Activated T-helper 1 cell treated with anti-CD3 and anti-CD28 coated beads, Interleukin-12 subunit alpha, Interleukin-12 subunit beta, Interleukin-2, Interleukin-4 antibody, amounts not matched to agents 30 ng/mL and 10 ng/mL and 1 ng/mL, durations not matched to agents 14 hours and 24 hours and 36 hours (primary cell): ENCODE measurements at regions not wholly inside any gene's neighbourhood (a gene's known extent, or its start where the extent isn't known, plus 50 kb on each side); places are given as distances from the start of the nearest gene placed in this dataset.

ENCODE experiments used
- DNase-seq: peaks from one replicate; pipeline ENCODE4 v3.0.0; 2021; ENCODE audit warnings: low spot score
- H3K27ac Mint-ChIP-seq: one replicate; pipeline ENCODE4 v1.8.0; 2021; ENCODE audit warnings: mild to moderate bottlenecking, mixed read lengths
- H3K27me3 Mint-ChIP-seq: one replicate; pipeline ENCODE4 v1.8.0; 2022; ENCODE audit warnings: mild to moderate bottlenecking, moderate library complexity, mixed read lengths; ENCODE audit not compliant: insufficient read depth
- H3K36me3 Mint-ChIP-seq: one replicate; pipeline ENCODE4 v1.8.0; 2021; ENCODE audit warnings: low read depth, mixed read lengths
- H3K4me1 Mint-ChIP-seq: one replicate; pipeline ENCODE4 v1.8.0; 2021; ENCODE audit warnings: low read depth, mixed read lengths
- H3K4me3 Mint-ChIP-seq: one replicate; pipeline ENCODE4 v1.8.0; 2021; ENCODE audit warnings: mild to moderate bottlenecking, moderate library complexity, mixed read lengths
- H3K9me3 Mint-ChIP-seq: one replicate; pipeline ENCODE4 v1.8.0; 2021; ENCODE audit warnings: mixed read lengths
- intact Hi-C: fragments of 100-400 bp; cut with micrococcal nuclease; formaldehyde crosslinking; loops from one replicate; pipeline ENCODE4 v1.15.1; 2024

GRCh38 chr2:71795486-71795885 lies 342.1 kb downstream of the DYSF start:
- H3K4me1 Mint-ChIP-seq = no peaks in the 10 kb centered on the region
- DNase-seq = no peak
- H3K27me3 Mint-ChIP-seq = no peaks in the 10 kb centered on the region
- intact Hi-C loops = no loop called here
- no peaks in the 10 kb centered on the region for H3K36me3 Mint-ChIP-seq
- H3K27ac Mint-ChIP-seq = no peak overlapping the region
- no peaks in the 10 kb centered on the region for H3K9me3 Mint-ChIP-seq
- H3K4me3 Mint-ChIP-seq = no peak overlapping the region

DNA sequence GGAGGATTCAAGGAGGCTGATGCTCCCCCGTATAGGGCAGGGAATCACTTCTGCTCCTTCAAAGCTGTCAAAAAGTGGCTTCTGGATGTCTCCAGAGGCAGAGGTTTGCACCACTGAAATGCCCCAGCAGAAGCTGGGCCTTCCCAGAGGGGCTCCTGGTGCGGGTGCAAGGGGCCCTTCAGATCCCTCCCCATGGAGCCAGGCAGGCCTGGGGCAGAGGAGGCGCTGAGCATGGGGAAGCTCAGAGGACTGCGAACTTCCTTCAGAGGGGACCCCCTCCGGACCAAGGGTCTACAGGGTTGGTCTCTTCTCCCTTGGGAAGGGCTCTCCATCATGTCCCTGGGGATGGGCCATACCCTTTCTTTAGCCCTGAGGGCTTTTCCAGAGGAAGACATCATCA lies 341.2 kb downstream of the DYSF start:
- DNase-seq = no peak
- Mint-ChIP-seq H3K4me3 (no peak overlapping the region), H3K9me3 (no peaks in the 10 kb centered on the region), H3K27me3 (no peaks in the 10 kb centered on the region), H3K27ac (no peak overlapping the region), H3K36me3 (no peaks in the 10 kb centered on the region), H3K4me1 (no peaks in the 10 kb centered on the region)
- intact Hi-C loops = no loop called here

DNA sequence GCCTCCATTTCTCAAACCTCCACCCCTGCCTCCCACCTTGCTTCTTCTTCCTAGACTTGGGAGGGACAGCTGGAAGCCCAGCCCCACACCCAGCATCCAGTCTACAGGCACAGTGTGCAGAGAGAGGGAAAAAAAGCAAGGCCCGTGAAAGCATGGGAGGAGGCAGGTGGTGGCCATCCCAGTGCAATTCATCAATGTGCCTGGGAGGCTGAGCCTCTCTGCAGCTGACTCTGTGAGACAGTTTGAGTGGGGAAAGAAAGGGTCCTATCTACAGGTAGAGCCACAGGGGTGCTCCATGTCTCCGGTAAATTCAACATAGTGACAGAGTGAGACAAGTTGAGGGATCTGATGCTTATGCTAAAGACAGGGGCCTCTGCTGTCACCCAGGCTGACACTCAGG lies 340.6 kb downstream of the DYSF start:
- H3K27me3 Mint-ChIP-seq = no peaks in the 10 kb centered on the region
- no peak overlapping the region for H3K27ac Mint-ChIP-seq
- DNase-seq = no peak
- H3K4me1 Mint-ChIP-seq = no peaks in the 10 kb centered on the region
- intact Hi-C loops = no loop called here
- no peaks in the 10 kb centered on the region for H3K36me3 Mint-ChIP-seq
- no peaks in the 10 kb centered on the region for H3K9me3 Mint-ChIP-seq
- no peak overlapping the region for H3K4me3 Mint-ChIP-seq

DNA sequence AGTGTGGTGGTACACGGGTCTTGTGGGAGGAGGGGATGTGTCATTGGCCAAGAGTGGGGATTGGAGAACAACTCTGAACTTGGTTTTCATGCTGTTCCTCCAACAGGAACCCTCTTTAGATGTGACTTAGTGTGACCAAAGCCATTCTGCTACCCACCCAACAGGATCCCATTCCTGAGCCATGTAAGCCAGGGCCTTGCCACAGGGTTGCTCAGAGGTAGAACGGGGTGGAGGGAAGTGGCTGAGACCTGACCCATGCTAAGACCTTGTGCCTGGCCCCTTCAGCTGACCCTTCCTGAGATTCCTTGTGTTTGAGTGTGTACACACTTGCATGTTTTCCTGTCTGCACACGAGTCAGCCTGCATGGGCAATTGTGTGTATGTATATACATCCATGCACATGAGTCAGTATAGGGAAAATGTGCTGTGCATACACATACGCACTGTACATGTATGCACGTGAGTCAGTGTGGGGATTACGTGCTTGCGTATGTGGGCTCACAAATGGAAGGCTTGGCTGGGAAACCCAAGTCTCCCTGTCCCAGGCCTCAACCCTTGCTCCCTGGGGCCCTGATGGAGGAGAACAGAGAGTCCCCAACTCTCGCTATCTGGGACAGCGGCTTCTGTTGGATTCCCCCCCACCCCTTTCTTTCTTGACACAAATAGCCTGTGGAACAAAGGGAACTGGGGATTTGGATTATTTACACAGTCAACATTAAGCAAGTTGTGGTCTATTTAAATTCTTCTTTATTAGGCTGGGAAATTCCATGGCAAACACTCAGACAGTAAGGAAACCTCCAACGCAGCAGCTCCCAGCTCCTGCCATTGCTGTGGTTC lies 339.8 kb downstream of the DYSF start:
- no peak for DNase-seq
- H3K4me1 Mint-ChIP-seq = no peaks in the 10 kb centered on the region
- H3K36me3 Mint-ChIP-seq = no peaks in the 10 kb centered on the region
- intact Hi-C loops = no loop called here
- no peaks in the 10 kb centered on the region for H3K27me3 Mint-ChIP-seq
- no peak overlapping the region for H3K4me3 Mint-ChIP-seq
- H3K27ac Mint-ChIP-seq = no peak overlapping the region
- no peaks in the 10 kb centered on the region for H3K9me3 Mint-ChIP-seq

DNA sequence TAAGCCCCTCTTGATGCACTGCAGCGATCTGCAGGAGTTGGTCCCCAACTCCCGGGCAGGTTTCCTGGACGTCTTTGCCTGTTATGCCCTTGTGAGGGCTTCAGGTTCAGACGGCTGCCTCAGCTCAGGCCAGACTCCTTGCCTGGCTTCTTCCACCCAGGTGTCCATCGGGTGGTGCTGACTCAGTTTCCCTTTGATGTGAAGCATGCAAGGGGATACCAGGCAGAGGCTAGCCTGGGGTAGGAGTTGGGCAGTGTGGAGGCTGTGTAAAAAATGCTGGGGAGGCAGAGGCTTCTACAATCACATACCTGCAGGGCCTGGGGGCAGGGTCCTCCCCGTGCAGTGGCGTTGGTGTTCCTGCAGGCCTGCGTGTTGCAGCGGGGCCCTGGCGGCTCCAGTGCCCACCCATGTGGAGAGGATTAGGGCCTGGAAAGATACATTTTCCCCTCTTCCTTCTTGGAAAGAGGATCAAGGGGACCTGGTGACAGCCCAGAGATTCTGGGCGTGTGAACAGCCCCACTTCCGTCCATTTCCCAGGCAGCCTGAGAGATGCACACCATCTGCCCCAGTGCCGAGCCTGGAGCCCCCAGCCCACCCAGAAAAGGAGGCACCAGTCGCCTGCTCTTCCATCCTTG lies 338.3 kb downstream of the DYSF start:
- peaks cover 1% of the 10 kb centered on the region for H3K27me3 Mint-ChIP-seq
- no peak overlapping the region for H3K27ac Mint-ChIP-seq
- no peaks in the 10 kb centered on the region for H3K4me1 Mint-ChIP-seq
- intact Hi-C loops = no loop called here
- no peaks in the 10 kb centered on the region for H3K36me3 Mint-ChIP-seq
- H3K4me3 Mint-ChIP-seq = no peak overlapping the region
- H3K9me3 Mint-ChIP-seq = no peaks in the 10 kb centered on the region
- DNase-seq = no peak

DNA sequence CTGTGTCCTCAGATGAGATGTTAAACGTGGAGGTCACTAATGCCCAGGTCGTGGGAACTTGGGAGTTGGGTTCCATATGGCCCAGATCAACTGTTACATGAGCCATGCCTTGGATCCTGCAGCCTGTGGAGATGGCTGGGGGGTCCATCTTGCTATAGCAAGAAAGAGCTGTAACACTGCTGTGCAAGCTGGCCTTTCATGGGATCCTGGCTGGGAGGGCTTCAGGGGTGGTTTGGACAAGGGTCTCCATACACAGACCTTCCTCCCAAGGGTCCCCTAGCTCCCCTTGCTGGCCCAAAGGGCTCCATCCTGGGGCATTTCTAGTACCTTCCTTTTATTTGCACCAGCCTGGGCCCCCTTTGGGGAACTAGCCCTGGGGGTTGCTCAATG lies 337.7 kb downstream of the DYSF start:
- DNase-seq = no peak
- no peaks in the 10 kb centered on the region for H3K4me1 Mint-ChIP-seq
- no peak overlapping the region for H3K4me3 Mint-ChIP-seq
- H3K27me3 Mint-ChIP-seq = peaks cover 1% of the 10 kb centered on the region
- intact Hi-C loops = no loop called here
- H3K36me3 Mint-ChIP-seq = no peaks in the 10 kb centered on the region
- H3K27ac Mint-ChIP-seq = no peak overlapping the region
- no peaks in the 10 kb centered on the region for H3K9me3 Mint-ChIP-seq

DNA sequence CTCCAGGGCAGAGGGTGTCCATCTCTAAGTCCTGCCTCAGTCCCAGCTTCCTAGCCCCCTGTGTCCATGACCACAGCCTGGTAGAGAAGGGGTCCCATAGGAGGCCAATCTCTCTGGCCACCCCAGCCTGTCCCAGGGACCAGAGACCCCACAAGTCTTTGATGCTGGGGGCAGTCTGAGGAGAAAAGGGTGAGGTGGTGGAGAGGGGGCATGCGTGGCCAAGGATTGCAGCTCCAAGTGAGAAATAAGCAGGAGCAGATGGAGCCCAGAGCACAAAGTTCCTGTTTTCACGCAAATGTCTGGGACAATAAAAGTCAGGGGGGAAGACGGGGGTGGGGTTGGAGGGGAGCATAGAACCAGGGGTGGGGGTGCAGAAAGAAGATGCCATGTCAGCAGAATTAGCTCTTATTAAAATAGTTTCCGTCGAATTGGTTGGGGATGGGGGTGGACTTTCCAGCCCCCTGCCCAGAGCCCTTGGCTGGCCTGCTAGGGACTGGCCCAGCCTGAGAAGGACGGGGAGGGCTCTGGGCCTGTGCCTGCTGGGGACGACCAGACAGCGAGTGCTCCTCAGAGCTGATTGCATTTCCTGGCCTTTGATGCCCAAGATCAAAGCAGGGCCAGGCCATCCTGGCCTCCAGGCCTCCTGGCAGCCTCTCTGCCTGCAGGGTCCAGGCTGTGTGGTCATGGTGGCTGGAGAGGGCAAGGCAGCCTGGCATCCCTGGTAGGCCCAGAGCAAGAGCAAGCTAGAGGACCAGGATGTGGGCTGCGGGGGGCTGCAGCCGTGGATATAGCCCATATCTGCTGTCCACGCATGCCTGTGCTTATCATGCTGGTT lies 337.1 kb downstream of the DYSF start:
- H3K27ac Mint-ChIP-seq = no peak overlapping the region
- H3K4me1 Mint-ChIP-seq = no peaks in the 10 kb centered on the region
- no peak overlapping the region for H3K4me3 Mint-ChIP-seq
- no peak for DNase-seq
- no peaks in the 10 kb centered on the region for H3K36me3 Mint-ChIP-seq
- intact Hi-C loops = no loop called here
- peaks cover 1% of the 10 kb centered on the region for H3K27me3 Mint-ChIP-seq
- H3K9me3 Mint-ChIP-seq = no peaks in the 10 kb centered on the region

GRCh38 chr2:71789556-71790204 lies 336.3 kb downstream of the DYSF start:
- H3K9me3 Mint-ChIP-seq = no peaks in the 10 kb centered on the region
- intact Hi-C loops = no loop called here
- no peak for DNase-seq
- H3K36me3 Mint-ChIP-seq = no peaks in the 10 kb centered on the region
- H3K27me3 Mint-ChIP-seq = peaks cover 1% of the 10 kb centered on the region
- no peak overlapping the region for H3K27ac Mint-ChIP-seq
- no peaks in the 10 kb centered on the region for H3K4me1 Mint-ChIP-seq
- no peak overlapping the region for H3K4me3 Mint-ChIP-seq

DNA sequence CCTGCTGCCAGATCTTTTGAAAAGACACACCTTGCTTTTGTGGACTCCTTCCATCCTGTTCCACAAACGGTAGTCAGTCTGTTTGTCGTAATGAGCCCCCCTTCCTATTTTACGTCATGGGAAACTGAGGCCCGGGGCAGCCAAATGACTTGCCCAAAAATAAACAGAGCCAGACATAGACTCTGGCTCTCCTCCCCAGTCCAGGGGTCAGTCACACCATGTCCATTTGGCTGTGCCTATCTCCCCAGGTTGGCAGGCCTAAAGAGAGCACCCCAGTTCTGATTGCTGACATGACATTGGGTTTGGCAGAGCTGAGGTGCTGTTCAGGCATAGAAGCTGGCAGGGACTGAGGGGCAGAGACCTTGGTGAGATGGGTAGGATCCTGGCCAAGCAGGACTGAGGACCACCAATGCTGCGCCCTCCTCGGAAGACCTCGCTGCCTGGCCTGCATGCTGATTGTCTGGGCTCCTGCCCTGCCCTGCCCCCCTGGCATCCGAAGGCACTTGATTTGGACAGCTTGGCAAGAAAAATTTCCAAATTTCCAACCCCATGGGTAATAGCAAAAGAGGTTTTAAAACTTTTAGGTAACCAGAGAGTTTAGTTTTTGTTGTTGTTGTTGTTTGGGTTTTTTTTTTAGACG lies 335.4 kb downstream of the DYSF start:
- no peak for DNase-seq
- no peaks in the 10 kb centered on the region for H3K9me3 Mint-ChIP-seq
- intact Hi-C loops = no loop called here
- no peaks in the 10 kb centered on the region for H3K36me3 Mint-ChIP-seq
- H3K4me1 Mint-ChIP-seq = no peaks in the 10 kb centered on the region
- no peak overlapping the region for H3K4me3 Mint-ChIP-seq
- H3K27me3 Mint-ChIP-seq = peaks cover 3% of the 10 kb centered on the region
- no peak overlapping the region for H3K27ac Mint-ChIP-seq

DNA sequence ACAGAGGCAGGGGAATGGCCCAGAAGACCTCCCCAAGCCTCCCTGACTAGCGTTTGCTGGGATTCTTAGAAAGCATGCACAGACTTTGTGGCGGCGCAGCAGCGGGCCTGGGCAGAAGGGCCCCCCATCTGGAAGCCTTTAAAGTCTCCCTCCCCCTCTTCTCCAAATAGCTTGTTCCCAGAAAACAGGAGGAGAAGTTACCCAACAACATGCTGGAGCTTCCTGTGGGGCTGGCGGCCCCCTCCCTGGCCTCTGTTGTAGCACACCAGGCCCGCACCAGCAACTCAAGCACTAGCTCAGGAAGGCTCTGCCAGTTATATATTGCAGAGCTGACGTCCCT lies 334.8 kb downstream of the DYSF start:
- H3K27ac Mint-ChIP-seq = no peak overlapping the region
- H3K4me1 Mint-ChIP-seq = no peaks in the 10 kb centered on the region
- peaks cover 3% of the 10 kb centered on the region for H3K27me3 Mint-ChIP-seq
- H3K36me3 Mint-ChIP-seq = no peaks in the 10 kb centered on the region
- DNase-seq = no peak
- H3K4me3 Mint-ChIP-seq = no peak overlapping the region
- no peaks in the 10 kb centered on the region for H3K9me3 Mint-ChIP-seq
- intact Hi-C loops = no loop called here

- Mint-ChIP-seq H3K9me3 (no peaks in the 10 kb centered on the region), H3K4me1 (no peaks in the 10 kb centered on the region), H3K27ac (no peak overlapping the region), H3K36me3 (no peaks in the 10 kb centered on the region), H3K4me3 (no peak overlapping the region), H3K27me3 (peaks cover 3% of the 10 kb centered on the region)
- intact Hi-C loops = no loop called here
- no peak for DNase-seq
Measured at GRCh38 chr2:71787476-71788185, 334.3 kb downstream of the DYSF start.

- DNase-seq = no peak
- Mint-ChIP-seq H3K9me3 (no peaks in the 10 kb centered on the region), H3K36me3 (no peaks in the 10 kb centered on the region), H3K4me1 (no peaks in the 10 kb centered on the region), H3K27me3 (peaks cover 3% of the 10 kb centered on the region), H3K27ac (no peak overlapping the region), H3K4me3 (no peak overlapping the region)
- intact Hi-C loops = no loop called here
Measured at GRCh38 chr2:71787108-71787415, 333.7 kb downstream of the DYSF start.
